ENCODE measurements at regions not wholly inside any gene's neighbourhood (a gene's known extent, or its start where the extent isn't known, plus 50 kb on each side); places are given as distances from the start of the nearest gene placed in this dataset.

DNA sequence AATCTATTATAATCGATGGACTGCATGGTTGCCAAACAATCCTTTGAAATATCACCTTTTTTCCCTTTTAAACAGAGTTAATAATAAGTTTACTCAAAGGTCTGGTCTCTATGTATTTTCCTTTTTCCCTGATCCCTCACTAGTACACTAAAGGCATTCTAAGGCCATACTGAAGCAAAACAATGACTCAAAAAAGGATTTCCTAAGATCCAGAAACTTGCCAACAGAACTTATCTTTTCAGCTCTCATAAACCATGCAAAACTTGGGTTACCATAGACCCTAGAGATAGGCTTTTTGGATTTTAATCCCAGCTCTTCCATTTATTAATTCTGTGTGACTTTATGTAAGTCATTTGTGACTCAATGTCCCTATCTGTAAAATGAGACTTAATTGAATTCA, 77.1 kb downstream of the IFI44 start:
- Histone ChIP-seq H3K4me3 (ENCODE audit: low read depth in 1 of 3, low read length in 3 of 3) (no peak overlapping the region), H3K36me3 (ENCODE audit: control insufficient read depth in 4 of 4, insufficient read depth in 3 of 4, low read depth in 1 of 4, low read length in 3 of 4) (no peaks in the 10 kb centered on the region), H3K4me1 (ENCODE audit: control insufficient read depth in 4 of 4, insufficient read depth in 4 of 4, low read length in 3 of 4) (no peaks in the 10 kb centered on the region), H3K27ac (ENCODE audit: low read depth in 1 of 2, low read length in 2 of 2) (no peak overlapping the region), H3K27me3 (ENCODE audit: control insufficient read depth in 4 of 4, insufficient read depth in 4 of 4, low read length in 3 of 4) (peaks cover 0 to 4% (median 0%) of the 10 kb centered on the region in 4 donors), H3K9me3 (ENCODE audit: control insufficient read depth in 4 of 4, low read length in 3 of 4) (no peaks in the 10 kb centered on the region), H3K9ac (ENCODE audit: low read depth in 1 of 2, low read length in 2 of 2) (no peak overlapping the region)
- TF ChIP-seq HNF4A (conservative IDR thresholded peaks at IDR 0.05) (no peak), EGR1 (IDR thresholded peaks at IDR 0.05; ENCODE audit: low read depth in 2 of 2) (no peak), FOXA1 (IDR thresholded peaks at IDR 0.05) (no peak), JUND (IDR thresholded peaks at IDR 0.05) (no peak), TAF1 (conservative IDR thresholded peaks at IDR 0.05) (no peak), NR2F2 (IDR thresholded peaks at IDR 0.05) (no peak), MAX (IDR thresholded peaks at IDR 0.05) (no peak), RAD21 (IDR thresholded peaks at IDR 0.05) (no peak), GABPA (IDR thresholded peaks at IDR 0.05 in 1 of 2, conservative IDR thresholded peaks at IDR 0.05 in 1 of 2) (no peak), HNF4G (IDR thresholded peaks at IDR 0.05) (no peak), ATF3 (IDR thresholded peaks at IDR 0.05) (no peak), REST (IDR thresholded peaks at IDR 0.05) (no peak), FOXA2 (IDR thresholded peaks at IDR 0.05) (no peak), SP1 (IDR thresholded peaks at IDR 0.05) (no peak), CTCF (IDR thresholded peaks at IDR 0.05; ENCODE audit: low read depth, low read length, missing input control) (no peak), YY1 (IDR thresholded peaks at IDR 0.05) (no peak), RXRA (IDR thresholded peaks at IDR 0.05) (no peak)
- TF ChIP-seq, protein P1, sequence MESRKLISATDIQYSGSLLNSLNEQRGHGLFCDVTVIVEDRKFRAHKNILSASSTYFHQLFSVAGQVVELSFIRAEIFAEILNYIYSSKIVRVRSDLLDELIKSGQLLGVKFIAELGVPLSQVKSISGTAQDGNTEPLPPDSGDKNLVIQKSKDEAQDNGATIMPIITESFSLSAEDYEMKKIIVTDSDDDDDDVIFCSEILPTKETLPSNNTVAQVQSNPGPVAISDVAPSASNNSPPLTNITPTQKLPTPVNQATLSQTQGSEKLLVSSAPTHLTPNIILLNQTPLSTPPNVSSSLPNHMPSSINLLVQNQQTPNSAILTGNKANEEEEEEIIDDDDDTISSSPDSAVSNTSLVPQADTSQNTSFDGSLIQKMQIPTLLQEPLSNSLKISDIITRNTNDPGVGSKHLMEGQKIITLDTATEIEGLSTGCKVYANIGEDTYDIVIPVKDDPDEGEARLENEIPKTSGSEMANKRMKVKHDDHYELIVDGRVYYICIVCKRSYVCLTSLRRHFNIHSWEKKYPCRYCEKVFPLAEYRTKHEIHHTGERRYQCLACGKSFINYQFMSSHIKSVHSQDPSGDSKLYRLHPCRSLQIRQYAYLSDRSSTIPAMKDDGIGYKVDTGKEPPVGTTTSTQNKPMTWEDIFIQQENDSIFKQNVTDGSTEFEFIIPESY (IDR thresholded peaks at IDR 0.05), result no peak
- WGBS, result 64% methylated on average over 1 of the region's 1 CpG
- no peak for DNase-seq (ENCODE audit: low spot score)
